Medulla oblongata (tissue), 1 donor: ENCODE measurements at regions not wholly inside any gene's neighbourhood (a gene's known extent, or its start where the extent isn't known, plus 50 kb on each side); places are given as distances from the start of the nearest gene placed in this dataset.

ENCODE experiments used
- DNase-seq: peaks from one replicate; pipeline ENCODE4 v3.0.0-alpha.2; 2015; ENCODE audit errors: extremely low spot score

- DNase-seq, result no peak
Observed at GRCh38 chr5:38718771-38719391, 126.9 kb upstream of the OSMR start.

GRCh38 chr5:38719403-38719802 lies 126.4 kb upstream of the OSMR start:
- DNase-seq, result no peak

GRCh38 chr5:38719916-38720315 lies 125.9 kb upstream of the OSMR start:
- no peak for DNase-seq

DNA sequence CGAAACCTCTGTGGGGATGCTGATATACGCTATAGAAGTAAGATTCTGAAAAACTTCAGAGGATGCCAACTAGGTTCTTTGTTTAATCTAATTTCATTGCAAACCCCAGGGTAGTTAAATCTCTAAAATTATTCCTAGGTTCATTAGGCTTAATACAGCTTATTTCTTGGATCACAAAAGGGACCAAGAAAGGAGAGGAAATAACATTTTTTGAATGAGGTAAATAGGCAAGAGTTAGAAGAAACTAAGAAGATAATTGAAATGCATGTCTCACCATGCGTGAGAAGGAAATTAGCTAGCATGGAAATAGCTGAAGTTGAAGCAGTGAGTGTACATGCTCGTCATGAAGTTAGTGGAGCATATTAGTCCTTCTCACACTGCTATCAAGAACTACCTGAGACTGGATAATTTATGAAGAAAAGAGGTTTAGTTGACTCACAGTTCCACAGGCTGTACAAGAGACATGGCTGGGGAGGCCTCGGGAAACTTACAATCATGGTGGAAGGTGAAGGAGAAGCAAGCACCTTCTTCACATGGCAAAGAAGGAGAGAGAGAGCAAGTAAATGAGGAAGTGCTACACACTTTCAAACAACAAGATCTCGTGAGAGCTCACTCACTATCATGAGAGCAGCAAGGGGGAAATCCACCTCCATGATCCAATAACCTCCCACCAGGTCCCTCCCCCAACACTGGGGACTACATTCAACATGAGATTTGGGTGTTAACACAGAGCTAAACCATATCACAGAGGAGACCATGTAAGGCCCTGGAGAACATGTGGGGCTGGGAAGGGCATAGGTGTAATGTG lies 125.1 kb upstream of the OSMR start:
- DNase-seq, result no peak

GRCh38 chr5:38722918-38723317 lies 122.9 kb upstream of the OSMR start:
- DNase-seq, result no peak

DNA sequence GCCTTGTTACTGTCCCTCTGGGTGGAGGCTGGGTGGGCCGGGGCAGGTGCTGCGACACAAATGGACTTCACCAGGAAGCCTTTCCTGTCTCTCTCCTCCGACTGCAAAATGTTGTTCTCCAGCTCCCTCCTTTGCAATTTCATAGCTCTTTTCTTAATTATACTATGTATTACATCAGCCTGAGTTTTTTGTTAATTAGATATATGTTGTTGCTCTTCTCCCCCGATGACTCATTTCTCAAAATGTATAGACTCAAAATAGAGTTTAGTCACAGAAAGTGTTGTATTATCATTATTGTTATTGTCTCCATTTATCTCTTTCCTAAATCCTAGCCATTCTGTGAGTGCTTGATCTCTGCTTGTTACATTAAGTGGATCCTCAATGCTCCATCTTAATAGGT lies 122.4 kb upstream of the OSMR start:
- no peak for DNase-seq

GRCh38 chr5:38724301-38725030 lies 121.3 kb upstream of the OSMR start:
- peak; percentile 51 for DNase-seq

DNA sequence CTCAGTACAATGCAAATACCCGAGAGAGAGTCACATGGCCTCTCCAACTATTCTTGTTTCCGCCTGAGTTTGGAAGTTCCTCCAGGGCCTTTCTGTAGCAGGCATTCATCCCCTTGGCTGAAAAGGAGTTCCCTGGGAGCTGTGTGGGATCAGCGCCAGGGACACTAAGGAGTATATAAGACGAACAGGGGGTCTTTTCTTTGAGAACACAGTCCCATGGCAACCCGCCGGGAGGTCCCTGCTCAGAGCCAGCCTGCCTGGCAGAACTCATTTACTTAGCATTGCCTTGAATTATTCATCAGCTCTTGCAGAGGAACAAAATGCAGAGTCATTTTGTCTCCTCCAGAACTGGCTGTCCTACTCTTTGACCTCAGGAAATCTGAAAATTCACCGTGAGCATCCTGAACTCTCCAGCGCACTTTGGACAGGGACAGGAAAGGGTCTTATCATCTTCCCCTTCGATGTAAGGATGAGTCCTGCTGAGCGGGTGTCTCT lies 120.4 kb upstream of the OSMR start:
- peak; percentile 93 for DNase-seq

GRCh38 chr5:38726279-38726678 lies 119.5 kb upstream of the OSMR start:
- no peak for DNase-seq

- no peak for DNase-seq
Observed at GRCh38 chr5:38728029-38728428, 117.8 kb upstream of the OSMR start.

DNA sequence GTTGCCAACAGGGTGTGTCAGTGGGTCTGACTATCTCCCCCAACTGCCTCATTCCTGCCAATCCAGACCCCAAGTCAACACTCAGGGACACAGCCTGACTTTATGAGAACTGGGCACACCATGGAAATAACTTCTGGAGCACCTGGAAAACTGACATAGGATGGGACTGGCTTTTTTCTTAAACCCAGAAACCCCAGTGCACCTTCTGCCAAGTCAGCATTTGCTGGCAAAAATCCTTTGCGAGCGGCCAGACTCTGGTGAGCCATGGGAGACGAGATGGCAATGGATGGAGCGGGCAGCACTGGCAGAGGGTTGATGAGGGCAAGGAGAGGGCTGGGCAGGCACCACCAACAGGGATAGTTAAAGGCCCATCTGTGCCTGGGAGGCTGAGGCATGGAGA lies 114.4 kb upstream of the OSMR start:
- DNase-seq, result no peak

GRCh38 chr5:38734353-38734752 lies 111.5 kb upstream of the OSMR start:
- DNase-seq, result no peak

DNA sequence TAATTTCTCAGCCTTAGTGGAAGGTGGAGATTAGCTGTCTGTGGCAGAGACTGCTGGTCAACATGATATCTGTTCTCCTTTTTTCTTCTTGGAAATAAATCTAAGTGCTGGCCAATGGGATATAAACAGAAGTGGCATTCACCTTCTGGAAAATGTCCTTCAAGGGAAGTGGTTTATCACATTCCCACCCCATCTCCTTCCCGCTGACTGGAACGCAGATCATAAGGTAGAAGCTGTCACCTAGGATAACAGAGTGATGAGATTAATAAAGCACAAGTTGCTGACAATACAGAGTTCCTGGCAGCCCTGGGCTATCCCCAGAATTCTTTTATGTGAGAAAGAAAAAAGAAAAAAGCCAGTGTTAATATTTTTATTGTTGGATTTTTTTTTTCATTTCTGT lies 109.7 kb upstream of the OSMR start:
- no peak for DNase-seq

GRCh38 chr5:38737976-38738375 lies 107.8 kb upstream of the OSMR start:
- no peak for DNase-seq

GRCh38 chr5:38739011-38739704 lies 106.7 kb upstream of the OSMR start:
- DNase-seq, result no peak

DNA sequence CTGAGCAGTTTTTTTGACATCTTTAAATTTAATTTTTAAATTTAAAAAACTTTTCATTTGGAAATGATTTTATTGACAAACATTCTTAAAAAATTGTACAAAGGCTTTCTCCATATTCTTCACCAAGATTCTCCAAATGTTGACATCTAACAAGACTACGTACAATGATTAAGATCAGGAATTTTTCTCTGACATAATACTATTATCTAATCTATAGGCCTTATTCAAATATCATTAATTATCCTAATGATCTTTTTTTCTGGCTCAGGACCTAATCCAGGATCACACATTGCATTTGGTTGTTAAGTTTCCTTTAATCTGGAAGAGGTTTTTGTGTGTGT lies 106.1 kb upstream of the OSMR start:
- no peak for DNase-seq

DNA sequence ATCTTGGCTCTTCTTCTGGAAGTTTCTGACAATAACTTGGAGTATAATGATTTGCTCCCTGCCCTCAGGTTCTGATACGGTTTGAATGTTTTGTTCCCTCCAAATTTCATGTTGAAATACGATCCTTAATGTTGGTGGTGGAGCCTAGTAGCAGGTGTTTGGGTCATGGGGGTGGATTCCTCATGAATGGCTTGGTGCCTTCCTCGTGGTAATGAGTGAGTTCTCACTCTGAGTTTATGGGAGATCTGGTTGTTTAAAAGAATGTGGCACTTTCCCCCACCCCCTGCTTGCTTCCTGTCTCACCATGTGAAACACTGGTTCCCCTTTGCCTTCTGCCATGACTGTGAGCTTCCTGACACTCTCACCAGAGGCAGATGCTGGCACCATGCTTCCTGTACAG lies 103.0 kb upstream of the OSMR start:
- DNase-seq, result no peak

DNA sequence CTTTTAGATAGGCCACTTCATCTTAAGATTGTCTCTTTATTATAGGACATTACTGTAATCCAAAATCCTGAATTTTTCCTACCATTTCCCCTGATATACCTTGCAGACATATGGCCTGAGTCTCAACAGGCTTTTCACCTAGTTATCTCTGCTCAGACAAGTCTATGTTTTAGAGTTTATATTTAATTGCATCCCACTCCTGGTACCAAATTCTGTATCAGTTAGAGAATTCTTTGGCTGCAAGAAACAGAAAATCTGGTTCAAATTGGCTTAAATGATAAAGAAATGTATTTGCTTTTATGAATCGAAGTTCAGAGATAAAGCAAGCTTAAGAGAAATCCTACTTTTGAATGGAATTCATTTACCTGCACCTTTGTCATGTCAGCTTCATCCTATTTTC lies 102.2 kb upstream of the OSMR start:
- DNase-seq, result no peak

DNA sequence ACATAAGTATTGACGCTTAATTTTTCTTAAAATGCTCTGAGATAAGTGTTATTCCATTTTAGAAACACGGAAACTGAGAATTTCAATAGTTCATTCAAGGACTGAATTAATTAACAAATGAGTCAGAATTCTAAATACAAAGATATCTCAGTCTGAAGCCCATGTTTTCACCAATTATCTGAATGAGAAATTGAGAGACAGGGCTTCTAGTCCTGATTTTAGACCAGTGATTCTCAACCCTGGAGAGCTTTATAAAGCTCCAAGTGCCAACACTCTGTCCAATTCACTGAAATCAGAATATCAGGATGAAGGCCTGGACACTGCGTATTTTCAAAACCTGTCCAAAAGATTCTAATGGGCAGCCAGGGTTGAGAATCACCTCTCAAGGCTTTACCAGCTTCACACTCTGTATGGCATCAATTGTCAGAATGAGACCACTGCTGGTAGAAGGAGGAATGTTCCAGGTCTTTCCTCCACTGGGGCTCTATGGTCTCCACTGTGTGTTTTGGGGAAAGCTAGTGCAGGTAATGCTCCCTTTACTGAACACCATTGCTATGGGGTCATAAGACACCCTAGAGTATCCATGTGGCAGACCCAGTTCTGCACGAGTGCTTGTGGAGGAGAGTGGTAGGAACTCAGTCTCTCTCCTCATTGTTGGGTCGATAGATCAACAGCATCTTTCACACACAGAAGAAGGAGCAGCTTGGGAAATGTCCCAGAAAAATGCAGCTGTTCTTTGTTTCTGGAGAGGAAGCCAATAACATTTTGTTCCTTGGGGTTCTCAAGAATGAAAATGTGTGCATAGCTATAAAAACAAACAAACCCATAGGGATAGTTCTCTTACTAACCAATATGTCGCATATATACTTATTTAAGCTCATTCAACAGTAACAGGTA lies 99.7 kb upstream of the OSMR start:
- peak; percentile 54 for DNase-seq

DNA sequence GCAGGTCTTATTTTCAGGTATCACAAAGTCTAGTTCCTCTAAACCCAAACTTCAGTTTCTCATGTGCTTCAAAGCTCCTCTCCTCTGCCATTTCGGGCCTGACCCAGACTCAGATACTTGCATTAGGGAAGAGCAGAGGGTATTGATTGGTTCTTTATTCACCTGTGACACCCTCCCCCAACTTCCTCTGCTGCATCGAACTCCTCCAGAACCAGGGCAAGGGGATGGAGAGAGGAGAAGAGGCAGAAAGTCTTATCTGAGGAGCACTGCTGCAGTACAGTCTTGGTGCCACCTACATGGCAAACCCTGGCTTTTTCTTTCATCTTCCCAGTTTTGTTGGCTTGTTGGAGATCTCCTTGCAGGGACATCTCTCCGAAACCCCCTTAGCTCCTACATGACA lies 96.0 kb upstream of the OSMR start:
- no peak for DNase-seq

DNA sequence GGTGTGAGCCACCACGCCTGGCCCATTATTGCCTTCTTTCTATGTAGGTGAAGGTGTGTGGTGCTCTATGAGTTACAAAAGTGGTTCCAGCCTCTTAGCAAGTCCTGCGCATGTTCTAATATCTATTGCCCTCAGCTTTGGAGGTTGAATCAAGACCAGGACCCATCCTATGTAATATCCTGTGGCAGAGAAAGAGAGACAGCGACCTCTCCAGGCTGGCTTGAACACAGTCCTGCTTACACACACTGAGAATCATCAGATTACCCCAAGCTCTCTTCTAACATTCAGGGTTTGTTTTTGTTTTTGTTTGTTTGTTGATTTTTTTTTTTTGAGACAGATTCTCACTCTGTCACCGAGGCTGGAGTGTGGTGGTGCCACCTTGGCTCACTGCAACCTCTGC lies 94.7 kb upstream of the OSMR start:
- DNase-seq, result no peak
